GM21529 (cell line): ENCODE measurements at regions not wholly inside any gene's neighbourhood (a gene's known extent, or its start where the extent isn't known, plus 50 kb on each side); places are given as distances from the start of the nearest gene placed in this dataset.

ENCODE experiments used
- ATAC-seq: cut with Tn5 transposase; IDR thresholded peaks from one replicate; pipeline ENCODE4 v1.9.1; 2021; ENCODE audit not compliant: unreplicated experiment

- no peak for ATAC-seq
Observed at GRCh38 chr6:18668994-18669393, 281.8 kb downstream of the RNF144B start.

GRCh38 chr6:18672852-18673251, 285.7 kb downstream of the RNF144B start:
- no peak for ATAC-seq

GRCh38 chr6:18674346-18674745, 287.2 kb downstream of the RNF144B start:
- no peak for ATAC-seq

GRCh38 chr6:18675881-18676280, 288.7 kb downstream of the RNF144B start:
- no peak for ATAC-seq

- ATAC-seq: no peak
Observed at GRCh38 chr6:18676548-18676947, 289.4 kb downstream of the RNF144B start.

- no peak for ATAC-seq
Observed at GRCh38 chr6:18680842-18681241, 293.7 kb downstream of the RNF144B start.

GRCh38 chr6:18681832-18682503, 294.8 kb downstream of the RNF144B start:
- no peak for ATAC-seq

GRCh38 chr6:18684343-18684742, 297.2 kb downstream of the RNF144B start:
- no peak for ATAC-seq

GRCh38 chr6:18692929-18693685, 306.0 kb downstream of the RNF144B start:
- no peak for ATAC-seq

- no peak for ATAC-seq
Observed at GRCh38 chr6:18693881-18694280, 306.7 kb downstream of the RNF144B start.

GRCh38 chr6:18703546-18703945, 316.4 kb downstream of the RNF144B start:
- no peak for ATAC-seq

- ATAC-seq: no peak
Observed at GRCh38 chr6:18707714-18708439, 320.7 kb downstream of the RNF144B start.

- no peak for ATAC-seq
Observed at GRCh38 chr6:18712595-18712994, 325.4 kb downstream of the RNF144B start.

- ATAC-seq: no peak
Observed at GRCh38 chr6:18720075-18720474, 332.9 kb downstream of the RNF144B start.

- no peak for ATAC-seq
Observed at GRCh38 chr6:18724056-18724455, 336.9 kb downstream of the RNF144B start.

- no peak for ATAC-seq
Observed at GRCh38 chr6:18725449-18725848, 338.3 kb downstream of the RNF144B start.

GRCh38 chr6:18733921-18734550, 346.9 kb downstream of the RNF144B start:
- ATAC-seq: no peak

GRCh38 chr6:18741741-18742140, 354.6 kb downstream of the RNF144B start:
- ATAC-seq: no peak

GRCh38 chr6:18742406-18742805, 355.3 kb downstream of the RNF144B start:
- ATAC-seq: no peak

GRCh38 chr6:18746727-18747126, 359.6 kb downstream of the RNF144B start:
- ATAC-seq: no peak

GRCh38 chr6:18748314-18748713, 361.2 kb downstream of the RNF144B start:
- no peak for ATAC-seq
